ENCODE measurements at regions not wholly inside any gene's neighbourhood (a gene's known extent, or its start where the extent isn't known, plus 50 kb on each side); places are given as distances from the start of the nearest gene placed in this dataset.

DNA sequence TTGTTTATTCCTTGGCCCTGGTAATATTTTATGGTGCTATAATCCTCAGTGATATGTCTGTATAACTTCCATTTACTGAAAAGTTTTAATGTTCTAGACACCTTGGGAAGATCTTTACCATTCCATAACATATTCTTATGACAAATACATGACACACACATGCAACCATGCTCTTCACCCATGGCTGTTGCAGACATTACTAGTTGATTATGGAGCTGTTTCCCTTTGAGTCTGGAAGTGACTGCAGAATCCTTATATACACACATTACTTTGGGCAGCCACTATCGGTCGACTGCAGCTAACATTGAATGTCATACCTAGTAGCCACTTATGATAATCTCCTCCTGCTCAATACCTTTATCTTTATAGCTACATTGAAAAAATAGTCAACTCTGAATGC, 243.1 kb upstream of the ADAMTS9 start:
- peaks cover 0 to 2% of the 10 kb centered on the region in 2 donors for H3K9me3 ChIP-seq (ENCODE audit: control insufficient read depth in 2 of 2, low read length in 2 of 2)
- H3K36me3 ChIP-seq (ENCODE audit: control insufficient read depth in 2 of 2, insufficient read depth in 2 of 2, low read length in 2 of 2): no peaks in the 10 kb centered on the region
- no peaks in the 10 kb centered on the region for H3K4me1 ChIP-seq (ENCODE audit: control insufficient read depth in 2 of 2, insufficient read depth in 2 of 2, low read length in 2 of 2)
- H3K27ac ChIP-seq (ENCODE audit: low read depth in 2 of 2, low read length in 2 of 2): no peak overlapping the region
- no peak overlapping the region for H3K9ac ChIP-seq (ENCODE audit: low read depth in 1 of 2, low read length in 2 of 2)
- no peaks in the 10 kb centered on the region for H3K27me3 ChIP-seq (ENCODE audit: control insufficient read depth in 2 of 2, insufficient read depth in 2 of 2, low read length in 2 of 2)
- H3K4me3 ChIP-seq (ENCODE audit: low read length in 2 of 2): no peak overlapping the region

DNA sequence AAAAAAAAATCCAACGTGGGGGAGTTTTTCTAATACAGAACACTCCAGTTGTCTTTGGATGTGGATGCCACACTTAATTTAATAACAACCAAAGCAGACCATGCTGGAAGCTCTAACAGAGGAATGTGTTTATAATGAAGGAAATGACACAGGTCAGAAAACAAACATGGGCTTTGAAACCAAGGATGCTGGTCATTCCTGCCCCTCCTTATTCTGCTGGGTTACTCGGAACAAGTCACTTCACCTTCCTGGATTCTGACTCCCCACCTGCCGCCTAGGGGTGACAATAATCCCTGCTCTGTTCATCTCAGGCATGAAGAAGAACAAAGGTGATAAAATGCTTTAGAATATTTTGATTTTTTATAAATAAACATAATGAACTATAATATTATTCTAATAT, 240.9 kb upstream of the ADAMTS9 start:
- Histone ChIP-seq H3K27ac (ENCODE audit: low read depth in 2 of 2, low read length in 2 of 2) (no peak overlapping the region), H3K4me3 (ENCODE audit: low read length in 2 of 2) (no peak overlapping the region), H3K4me1 (ENCODE audit: control insufficient read depth in 2 of 2, insufficient read depth in 2 of 2, low read length in 2 of 2) (no peaks in the 10 kb centered on the region), H3K36me3 (ENCODE audit: control insufficient read depth in 2 of 2, insufficient read depth in 2 of 2, low read length in 2 of 2) (no peaks in the 10 kb centered on the region), H3K9me3 (ENCODE audit: control insufficient read depth in 2 of 2, low read length in 2 of 2) (peaks cover 0 to 2% of the 10 kb centered on the region in 2 donors), H3K9ac (ENCODE audit: low read depth in 1 of 2, low read length in 2 of 2) (no peak overlapping the region), H3K27me3 (ENCODE audit: control insufficient read depth in 2 of 2, insufficient read depth in 2 of 2, low read length in 2 of 2) (no peaks in the 10 kb centered on the region)

DNA sequence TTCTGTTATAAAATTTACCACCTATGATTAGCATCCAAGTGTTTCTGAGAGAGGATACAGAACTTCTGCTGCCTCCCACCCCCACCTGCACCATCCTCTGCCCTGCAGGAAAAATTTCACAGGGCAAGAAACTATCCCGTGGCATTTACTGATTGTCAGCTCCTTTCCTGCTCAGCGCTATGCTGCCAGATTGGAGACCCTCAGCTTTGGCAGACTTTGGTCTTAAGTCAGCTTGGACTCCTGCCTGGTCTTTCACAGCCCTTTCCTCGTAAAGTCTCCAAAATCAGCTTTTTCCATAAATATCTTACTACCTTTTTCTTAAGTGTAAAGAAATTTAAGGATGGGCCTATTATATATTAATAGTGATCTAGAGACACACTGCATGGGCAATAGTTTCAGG, 239.9 kb upstream of the ADAMTS9 start:
- H3K4me3 ChIP-seq (ENCODE audit: low read length in 2 of 2): no peak overlapping the region
- H3K27me3 ChIP-seq (ENCODE audit: control insufficient read depth in 2 of 2, insufficient read depth in 2 of 2, low read length in 2 of 2): no peaks in the 10 kb centered on the region

GRCh38 chr3:64925575-64925974, 237.8 kb upstream of the ADAMTS9 start:
- Histone ChIP-seq H3K36me3 (ENCODE audit: control insufficient read depth in 2 of 2, insufficient read depth in 2 of 2, low read length in 2 of 2) (no peaks in the 10 kb centered on the region), H3K27ac (ENCODE audit: low read depth in 2 of 2, low read length in 2 of 2) (no peak overlapping the region), H3K9ac (ENCODE audit: low read depth in 1 of 2, low read length in 2 of 2) (no peak overlapping the region), H3K9me3 (ENCODE audit: control insufficient read depth in 2 of 2, low read length in 2 of 2) (no peaks in the 10 kb centered on the region), H3K4me3 (ENCODE audit: low read length in 2 of 2) (no peak overlapping the region), H3K4me1 (ENCODE audit: control insufficient read depth in 2 of 2, insufficient read depth in 2 of 2, low read length in 2 of 2) (no peaks in the 10 kb centered on the region), H3K27me3 (ENCODE audit: control insufficient read depth in 2 of 2, insufficient read depth in 2 of 2, low read length in 2 of 2) (no peaks in the 10 kb centered on the region)

More for the DNA sequence above, 239.9 kb upstream of the ADAMTS9 start:
- H3K9ac ChIP-seq (ENCODE audit: low read depth in 1 of 2, low read length in 2 of 2): no peak overlapping the region
- no peaks in the 10 kb centered on the region for H3K9me3 ChIP-seq (ENCODE audit: control insufficient read depth in 2 of 2, low read length in 2 of 2)
- H3K4me1 ChIP-seq (ENCODE audit: control insufficient read depth in 2 of 2, insufficient read depth in 2 of 2, low read length in 2 of 2): no peaks in the 10 kb centered on the region
- H3K36me3 ChIP-seq (ENCODE audit: control insufficient read depth in 2 of 2, insufficient read depth in 2 of 2, low read length in 2 of 2): no peaks in the 10 kb centered on the region
- no peak overlapping the region for H3K27ac ChIP-seq (ENCODE audit: low read depth in 2 of 2, low read length in 2 of 2)

DNA sequence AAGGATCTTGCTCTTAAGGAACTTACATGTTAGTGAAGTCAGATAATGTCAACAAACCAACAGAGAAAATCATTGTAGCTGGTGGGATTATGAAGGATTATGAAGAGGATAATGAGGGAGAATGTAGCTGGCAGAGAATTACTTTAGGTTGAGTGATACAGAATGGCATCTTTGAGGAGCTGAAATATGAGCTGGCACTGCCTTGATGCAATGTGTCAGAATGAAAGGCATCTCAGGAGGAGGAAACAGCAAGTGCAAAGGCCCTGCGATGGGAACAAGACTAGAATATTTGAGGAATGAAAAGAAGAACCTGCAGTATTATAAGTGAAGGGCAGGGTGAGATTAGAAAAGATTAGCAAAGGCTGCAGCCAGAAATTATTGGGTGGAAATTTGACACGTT, 237.2 kb upstream of the ADAMTS9 start:
- Histone ChIP-seq H3K9me3 (ENCODE audit: control insufficient read depth in 2 of 2, low read length in 2 of 2) (no peaks in the 10 kb centered on the region), H3K27ac (ENCODE audit: low read depth in 2 of 2, low read length in 2 of 2) (no peak overlapping the region), H3K27me3 (ENCODE audit: control insufficient read depth in 2 of 2, insufficient read depth in 2 of 2, low read length in 2 of 2) (no peaks in the 10 kb centered on the region), H3K9ac (ENCODE audit: low read depth in 1 of 2, low read length in 2 of 2) (no peak overlapping the region), H3K4me1 (ENCODE audit: control insufficient read depth in 2 of 2, insufficient read depth in 2 of 2, low read length in 2 of 2) (no peaks in the 10 kb centered on the region), H3K4me3 (ENCODE audit: low read length in 2 of 2) (no peak overlapping the region), H3K36me3 (ENCODE audit: control insufficient read depth in 2 of 2, insufficient read depth in 2 of 2, low read length in 2 of 2) (no peaks in the 10 kb centered on the region)

DNA sequence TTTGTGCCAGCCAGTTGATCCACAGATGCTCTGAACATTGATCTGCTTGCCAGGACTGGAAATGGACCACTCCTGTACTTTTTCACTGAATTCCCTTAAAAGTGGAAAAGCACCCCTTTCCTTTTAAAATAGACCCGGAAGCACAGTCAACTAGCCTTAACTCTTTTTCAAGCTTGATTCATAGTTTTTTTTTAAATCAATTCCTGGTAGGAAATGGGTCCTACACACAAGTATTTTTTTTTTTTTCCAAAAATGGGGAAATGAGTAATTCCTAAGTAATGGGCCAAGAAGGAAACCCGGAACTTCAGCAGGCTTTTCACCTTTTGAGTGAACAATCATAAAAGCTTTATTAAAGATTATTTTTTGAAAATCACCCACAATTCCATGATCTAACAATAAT, 234.4 kb upstream of the ADAMTS9 start:
- Histone ChIP-seq H3K27ac (ENCODE audit: low read depth in 2 of 2, low read length in 2 of 2) (no peak overlapping the region), H3K4me3 (ENCODE audit: low read length in 2 of 2) (no peak overlapping the region), H3K9me3 (ENCODE audit: control insufficient read depth in 2 of 2, low read length in 2 of 2) (no peaks in the 10 kb centered on the region), H3K4me1 (ENCODE audit: control insufficient read depth in 2 of 2, insufficient read depth in 2 of 2, low read length in 2 of 2) (no peaks in the 10 kb centered on the region), H3K9ac (ENCODE audit: low read depth in 1 of 2, low read length in 2 of 2) (no peak overlapping the region), H3K27me3 (ENCODE audit: control insufficient read depth in 2 of 2, insufficient read depth in 2 of 2, low read length in 2 of 2) (no peaks in the 10 kb centered on the region), H3K36me3 (ENCODE audit: control insufficient read depth in 2 of 2, insufficient read depth in 2 of 2, low read length in 2 of 2) (no peaks in the 10 kb centered on the region)

DNA sequence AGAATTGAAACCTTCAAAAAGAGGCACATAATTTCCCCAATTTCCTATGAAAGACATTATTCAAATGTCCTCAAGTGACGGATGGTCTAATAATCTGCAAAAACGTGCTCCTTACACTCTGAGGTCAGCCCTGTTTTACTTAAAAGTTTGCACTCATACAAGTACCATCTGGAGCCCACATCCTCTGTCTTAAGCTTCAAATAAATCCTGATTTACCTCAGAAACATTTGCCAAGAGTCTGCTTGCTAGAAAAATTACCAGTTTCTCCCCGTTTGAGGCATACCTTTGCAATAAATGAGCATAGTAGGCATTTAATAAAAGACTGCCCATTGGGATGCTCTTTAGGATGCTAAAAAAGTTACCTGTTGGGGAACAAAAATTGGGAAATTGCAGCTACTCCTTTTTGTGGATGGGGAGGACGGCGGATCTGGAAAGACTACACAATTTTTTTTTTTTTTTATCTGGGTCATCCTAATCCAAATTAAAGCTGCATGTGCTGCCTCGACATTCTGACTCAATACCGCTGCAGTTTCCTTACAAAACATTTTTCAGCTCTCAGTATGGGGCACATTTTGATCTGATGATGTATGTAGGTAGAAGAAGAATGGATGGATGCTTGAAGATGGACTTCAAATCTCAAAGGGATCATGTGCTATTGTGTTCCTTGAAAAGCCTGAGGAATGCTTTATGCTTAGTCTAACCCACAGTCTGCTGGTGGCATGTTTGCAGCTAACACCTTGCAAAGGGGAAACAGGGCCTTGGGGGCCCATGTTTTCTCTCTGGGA, 233.7 kb upstream of the ADAMTS9 start:
- no peak overlapping the region for H3K27ac ChIP-seq (ENCODE audit: low read depth in 2 of 2, low read length in 2 of 2)
- H3K4me1 ChIP-seq (ENCODE audit: control insufficient read depth in 2 of 2, insufficient read depth in 2 of 2, low read length in 2 of 2): no peaks in the 10 kb centered on the region
- H3K9ac ChIP-seq (ENCODE audit: low read depth in 1 of 2, low read length in 2 of 2): no peak overlapping the region
- H3K36me3 ChIP-seq (ENCODE audit: control insufficient read depth in 2 of 2, insufficient read depth in 2 of 2, low read length in 2 of 2): no peaks in the 10 kb centered on the region
- H3K27me3 ChIP-seq (ENCODE audit: control insufficient read depth in 2 of 2, insufficient read depth in 2 of 2, low read length in 2 of 2): no peaks in the 10 kb centered on the region
- H3K9me3 ChIP-seq (ENCODE audit: control insufficient read depth in 2 of 2, low read length in 2 of 2): no peaks in the 10 kb centered on the region
- H3K4me3 ChIP-seq (ENCODE audit: low read length in 2 of 2): no peak overlapping the region

- no peaks in the 10 kb centered on the region for H3K27me3 ChIP-seq (ENCODE audit: control insufficient read depth in 2 of 2, insufficient read depth in 2 of 2, low read length in 2 of 2)
- no peaks in the 10 kb centered on the region for H3K36me3 ChIP-seq (ENCODE audit: control insufficient read depth in 2 of 2, insufficient read depth in 2 of 2, low read length in 2 of 2)
- no peak overlapping the region for H3K4me3 ChIP-seq (ENCODE audit: low read length in 2 of 2)
- no peaks in the 10 kb centered on the region for H3K9me3 ChIP-seq (ENCODE audit: control insufficient read depth in 2 of 2, low read length in 2 of 2)
- no peak overlapping the region for H3K27ac ChIP-seq (ENCODE audit: low read depth in 2 of 2, low read length in 2 of 2)
- H3K4me1 ChIP-seq (ENCODE audit: control insufficient read depth in 2 of 2, insufficient read depth in 2 of 2, low read length in 2 of 2): no peaks in the 10 kb centered on the region
- H3K9ac ChIP-seq (ENCODE audit: low read depth in 1 of 2, low read length in 2 of 2): no peak overlapping the region
Measured at GRCh38 chr3:64919934-64920333, 232.1 kb upstream of the ADAMTS9 start.

- Histone ChIP-seq H3K4me1 (ENCODE audit: control insufficient read depth in 2 of 2, insufficient read depth in 2 of 2, low read length in 2 of 2) (no peaks in the 10 kb centered on the region), H3K36me3 (ENCODE audit: control insufficient read depth in 2 of 2, insufficient read depth in 2 of 2, low read length in 2 of 2) (no peaks in the 10 kb centered on the region), H3K9ac (ENCODE audit: low read depth in 1 of 2, low read length in 2 of 2) (no peak overlapping the region), H3K4me3 (ENCODE audit: low read length in 2 of 2) (no peak overlapping the region), H3K27me3 (ENCODE audit: control insufficient read depth in 2 of 2, insufficient read depth in 2 of 2, low read length in 2 of 2) (no peaks in the 10 kb centered on the region), H3K9me3 (ENCODE audit: control insufficient read depth in 2 of 2, low read length in 2 of 2) (no peaks in the 10 kb centered on the region), H3K27ac (ENCODE audit: low read depth in 2 of 2, low read length in 2 of 2) (no peak overlapping the region)
Measured at GRCh38 chr3:64918989-64919388, 231.2 kb upstream of the ADAMTS9 start.

- H3K4me1 ChIP-seq (ENCODE audit: control insufficient read depth in 2 of 2, insufficient read depth in 2 of 2, low read length in 2 of 2): no peaks in the 10 kb centered on the region
Measured at GRCh38 chr3:64917914-64918453, 230.2 kb upstream of the ADAMTS9 start.

More at GRCh38 chr3:64917914-64918453, 230.2 kb upstream of the ADAMTS9 start:
- H3K36me3 ChIP-seq (ENCODE audit: control insufficient read depth in 2 of 2, insufficient read depth in 2 of 2, low read length in 2 of 2): no peaks in the 10 kb centered on the region
- H3K9me3 ChIP-seq (ENCODE audit: control insufficient read depth in 2 of 2, low read length in 2 of 2): no peaks in the 10 kb centered on the region
- H3K27ac ChIP-seq (ENCODE audit: low read depth in 2 of 2, low read length in 2 of 2): no peak overlapping the region
- no peak overlapping the region for H3K4me3 ChIP-seq (ENCODE audit: low read length in 2 of 2)
- no peak overlapping the region for H3K9ac ChIP-seq (ENCODE audit: low read depth in 1 of 2, low read length in 2 of 2)
- no peaks in the 10 kb centered on the region for H3K27me3 ChIP-seq (ENCODE audit: control insufficient read depth in 2 of 2, insufficient read depth in 2 of 2, low read length in 2 of 2)
